Stimulated activated CD4-positive, alpha-beta T cell treated with anti-CD3 and anti-CD28 coated beads, Interleukin-1b, Interleukin-23, amount 100 ng/mL, for 48 hours (primary cell): ENCODE measurements at regions not wholly inside any gene's neighbourhood (a gene's known extent, or its start where the extent isn't known, plus 50 kb on each side); places are given as distances from the start of the nearest gene placed in this dataset.
"Not testable (repeated sequence)": the region's sequence is repeated elsewhere in the genome, so short reads cannot be mapped to it uniquely, and the experiment has no call there.

ENCODE experiments used
- DNase-seq: peaks from one replicate; pipeline ENCODE4 v3.0.0-alpha.2; 2020

DNA sequence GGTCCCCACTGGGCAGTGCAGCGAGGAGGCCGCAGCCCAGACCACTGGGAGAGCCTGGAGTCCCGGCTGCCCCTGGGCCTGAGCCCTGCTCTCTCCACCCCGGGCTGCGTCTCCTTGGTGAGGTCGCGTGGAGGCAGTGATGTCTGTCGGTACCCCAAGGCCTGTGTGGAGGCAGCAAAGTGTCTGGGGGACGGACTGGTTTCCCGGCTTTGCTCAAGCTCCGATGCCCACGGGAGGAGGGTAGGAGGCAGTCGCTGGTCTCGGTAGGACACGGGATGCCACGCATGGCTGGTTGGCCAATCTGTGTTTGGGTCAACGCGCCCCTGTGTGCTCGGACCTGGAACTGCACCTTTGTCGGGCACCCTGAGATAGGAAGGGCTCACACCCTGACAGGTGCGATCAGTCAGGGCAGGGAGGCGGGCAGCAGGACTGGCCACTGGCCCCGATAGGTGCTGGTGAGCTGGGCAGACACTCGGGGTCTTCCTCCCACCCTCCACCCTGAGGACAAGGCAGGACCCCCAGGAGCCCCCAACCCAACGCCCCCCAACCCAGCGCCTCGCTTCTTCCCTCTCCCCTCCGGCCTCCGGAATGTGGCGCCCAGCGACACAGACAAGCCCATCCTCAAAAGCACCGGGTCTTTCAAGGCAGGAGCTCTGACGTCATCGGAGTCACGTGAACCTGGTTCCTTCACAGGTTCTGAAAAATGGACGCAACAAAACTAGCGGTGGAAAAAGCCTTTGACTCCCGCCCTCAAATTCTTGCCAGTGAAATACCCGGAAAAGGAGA lies 288.6 kb downstream of the NDUFA10 start:
- DNase-seq: no peak

DNA sequence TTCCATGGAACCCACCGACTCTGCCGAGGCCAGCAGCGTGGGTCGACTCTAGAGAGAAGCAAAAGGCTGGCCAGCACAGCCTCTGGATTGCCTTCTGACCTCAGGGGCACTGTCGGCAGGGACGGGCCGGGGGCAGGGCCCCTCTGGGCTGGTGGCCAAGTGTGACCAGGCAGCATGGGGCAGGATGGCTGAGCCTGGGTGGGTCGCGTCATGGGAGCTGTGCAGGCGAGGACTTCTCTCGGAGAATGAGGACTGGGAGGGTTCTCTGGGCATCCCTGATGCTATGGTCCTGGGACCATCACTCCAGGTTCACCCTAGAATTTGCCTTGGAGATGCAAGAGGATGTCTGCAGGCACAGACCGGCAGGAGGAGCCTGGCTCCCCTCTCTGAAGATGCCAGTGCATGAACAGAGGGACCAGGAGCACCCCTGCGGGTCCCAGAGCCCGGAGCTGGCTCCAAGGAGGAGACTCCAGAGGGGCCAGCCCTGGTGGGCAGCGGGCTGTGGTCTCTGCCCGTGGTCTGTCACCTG lies 289.2 kb downstream of the NDUFA10 start:
- no peak for DNase-seq

DNA sequence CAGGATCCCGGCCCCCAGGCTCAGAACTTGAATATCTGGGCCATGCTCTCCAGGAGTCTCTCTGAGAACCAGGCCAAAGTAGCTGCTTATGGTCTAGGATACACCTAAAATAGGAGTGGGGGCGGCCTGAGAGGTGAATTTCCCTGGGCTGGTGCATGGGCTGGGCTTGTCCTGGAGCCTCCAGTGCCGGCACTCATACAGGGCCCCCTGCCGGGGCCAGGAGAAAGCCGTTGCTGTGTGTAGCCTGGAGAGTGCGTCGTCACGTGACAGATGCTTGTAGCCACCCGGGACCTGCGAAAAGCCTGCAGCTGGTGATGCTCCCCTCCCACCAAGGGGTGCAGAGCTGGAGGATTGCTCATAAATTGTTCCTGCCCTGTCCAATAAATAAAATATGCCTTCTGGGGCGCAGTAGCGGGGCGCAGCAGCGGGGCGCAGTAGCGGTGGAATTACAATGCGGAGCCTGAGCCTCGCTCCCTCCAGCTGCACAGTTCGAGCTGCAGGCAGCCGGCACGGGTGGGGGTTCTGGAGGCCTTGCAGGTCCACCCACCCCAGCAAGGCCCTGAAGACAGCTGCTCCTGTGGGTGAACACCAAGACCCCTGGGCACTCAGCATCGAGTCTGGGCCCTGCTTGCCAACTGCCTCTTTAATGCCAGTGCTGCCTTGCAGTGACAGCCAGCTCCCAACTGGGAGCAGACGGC lies 289.9 kb downstream of the NDUFA10 start:
- DNase-seq: no peak

DNA sequence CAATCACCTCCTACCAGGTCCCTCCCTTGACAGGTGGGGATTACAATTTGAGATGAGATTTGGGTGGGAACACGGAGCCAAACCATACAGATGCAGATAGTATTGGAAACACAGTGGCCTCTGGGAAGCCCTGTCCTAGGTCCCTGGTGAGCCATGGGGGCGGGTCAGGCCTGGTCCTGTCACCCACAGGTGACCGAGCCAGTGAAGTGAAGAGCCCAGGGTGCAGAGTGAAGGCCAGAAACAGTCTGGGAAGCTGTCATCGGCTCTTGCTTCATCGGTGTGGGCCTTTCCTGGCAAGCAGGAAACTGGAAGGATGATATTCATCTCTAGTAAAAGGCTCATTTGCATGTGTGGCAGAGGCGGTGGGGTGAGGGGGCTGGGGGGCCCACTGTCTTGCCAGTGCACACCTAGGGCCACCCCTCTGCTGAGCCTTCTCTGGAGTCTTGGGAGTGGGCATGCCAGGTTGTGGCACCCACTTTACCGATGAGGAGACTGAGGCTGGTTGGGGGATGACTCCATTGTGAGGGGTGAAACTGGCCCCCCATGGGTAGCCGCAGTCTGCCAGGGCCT lies 290.6 kb downstream of the NDUFA10 start:
- DNase-seq: no peak

DNA sequence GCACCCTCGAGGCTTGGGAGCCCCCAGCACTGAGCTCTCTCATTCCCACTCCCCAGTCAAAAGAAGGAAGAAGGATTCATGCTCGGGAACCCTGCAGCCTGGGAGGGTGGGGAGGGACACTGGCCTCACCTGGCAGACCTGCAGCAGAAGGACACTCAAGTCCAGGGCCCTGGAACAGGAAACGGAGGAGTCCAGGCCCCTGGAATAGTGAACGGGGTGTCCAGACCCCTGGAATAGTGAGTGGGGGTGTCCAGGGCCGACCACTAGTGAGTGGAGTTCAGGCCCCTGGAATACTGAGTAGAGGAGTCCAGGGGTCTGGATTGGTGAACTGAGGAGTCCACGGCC lies 292.5 kb downstream of the NDUFA10 start:
- DNase-seq: no peak

DNA sequence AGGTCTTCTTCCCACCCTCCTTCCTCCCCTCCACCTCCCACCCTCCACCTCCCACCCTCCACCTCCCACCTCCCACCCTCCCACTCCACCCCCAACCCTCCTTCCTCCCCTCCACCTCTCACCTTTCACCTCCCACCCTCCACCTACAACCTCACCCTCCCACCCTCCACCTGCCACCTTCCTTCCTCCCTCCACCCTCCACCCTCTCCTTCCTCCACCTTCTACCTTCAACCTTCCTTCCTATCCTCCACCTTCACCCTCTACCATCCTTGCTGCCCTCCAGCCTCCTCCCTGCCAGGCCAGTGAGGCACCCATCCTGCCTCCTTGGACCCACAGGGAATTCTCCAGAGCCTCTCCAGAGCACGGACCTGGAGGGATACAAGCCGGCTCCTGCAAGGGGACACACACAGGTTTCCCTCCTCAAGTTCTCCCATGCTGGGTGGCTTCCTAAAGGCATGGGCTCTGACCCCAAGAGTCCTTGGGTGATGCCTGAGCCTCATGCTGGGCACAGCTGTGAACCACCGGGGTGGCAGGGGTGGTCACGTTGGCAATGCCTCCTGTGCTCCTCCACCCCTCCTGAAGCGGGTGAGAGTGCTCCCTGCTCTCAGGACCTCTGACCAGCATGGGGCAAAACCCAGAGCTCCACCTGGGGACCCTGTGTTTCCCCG lies 293.0 kb downstream of the NDUFA10 start:
- no peak for DNase-seq

DNA sequence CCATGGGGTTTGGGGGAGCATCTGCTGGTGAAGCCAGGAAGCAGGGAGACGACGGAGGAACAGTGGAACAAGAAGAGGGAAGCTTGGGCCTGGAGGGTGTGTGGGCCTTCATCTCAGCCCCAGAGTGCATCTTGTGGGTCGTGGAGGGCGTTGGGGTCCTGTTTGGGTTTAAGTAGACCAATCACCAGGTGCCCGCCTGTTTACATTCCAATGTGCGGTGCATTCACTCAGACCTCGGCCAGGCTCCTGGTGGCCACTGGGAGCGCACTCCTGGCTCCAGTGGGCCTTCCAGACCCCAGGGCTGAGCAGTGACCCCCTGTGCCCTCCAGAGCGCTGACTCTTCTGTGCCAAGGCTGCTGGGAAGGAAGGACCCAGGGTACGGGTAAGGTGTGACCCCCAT lies 293.7 kb downstream of the NDUFA10 start:
- no peak for DNase-seq

DNA sequence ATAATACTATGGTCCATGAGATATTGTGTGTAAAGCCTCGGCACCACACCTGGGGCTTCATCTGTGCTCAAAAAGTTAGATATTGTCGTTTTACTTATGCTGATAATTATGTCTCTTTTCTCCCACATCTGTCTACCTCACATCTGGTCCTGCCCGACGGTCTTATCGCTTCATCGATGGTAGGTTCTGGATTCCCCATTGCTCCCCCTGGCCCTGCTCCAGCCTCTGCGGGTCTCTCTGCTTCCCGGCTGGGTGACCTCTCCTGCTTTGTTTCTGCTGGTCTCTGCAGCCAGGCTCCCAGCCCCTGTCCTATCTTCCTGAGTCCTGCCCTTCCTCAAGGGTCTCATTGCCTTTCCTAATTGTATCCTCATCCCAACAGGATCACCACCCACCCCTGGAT lies 294.2 kb downstream of the NDUFA10 start:
- DNase-seq: no peak

DNA sequence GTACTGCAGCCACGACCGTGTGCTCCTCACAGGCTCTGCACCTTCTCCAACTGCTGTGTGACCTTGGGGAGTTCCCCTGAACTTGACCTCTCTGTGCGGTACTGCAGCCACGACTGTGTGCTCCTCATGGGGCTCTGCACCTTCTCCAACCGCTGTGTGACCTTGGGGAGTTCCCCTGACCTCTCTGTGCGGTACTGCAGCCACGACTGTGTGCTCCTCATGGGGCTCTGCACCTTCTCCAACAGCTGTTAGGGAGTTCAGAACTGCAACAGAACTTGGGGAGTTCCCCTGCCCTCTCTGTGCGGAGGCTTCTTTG lies 294.6 kb downstream of the NDUFA10 start:
- not testable (repeated sequence) for DNase-seq

DNA sequence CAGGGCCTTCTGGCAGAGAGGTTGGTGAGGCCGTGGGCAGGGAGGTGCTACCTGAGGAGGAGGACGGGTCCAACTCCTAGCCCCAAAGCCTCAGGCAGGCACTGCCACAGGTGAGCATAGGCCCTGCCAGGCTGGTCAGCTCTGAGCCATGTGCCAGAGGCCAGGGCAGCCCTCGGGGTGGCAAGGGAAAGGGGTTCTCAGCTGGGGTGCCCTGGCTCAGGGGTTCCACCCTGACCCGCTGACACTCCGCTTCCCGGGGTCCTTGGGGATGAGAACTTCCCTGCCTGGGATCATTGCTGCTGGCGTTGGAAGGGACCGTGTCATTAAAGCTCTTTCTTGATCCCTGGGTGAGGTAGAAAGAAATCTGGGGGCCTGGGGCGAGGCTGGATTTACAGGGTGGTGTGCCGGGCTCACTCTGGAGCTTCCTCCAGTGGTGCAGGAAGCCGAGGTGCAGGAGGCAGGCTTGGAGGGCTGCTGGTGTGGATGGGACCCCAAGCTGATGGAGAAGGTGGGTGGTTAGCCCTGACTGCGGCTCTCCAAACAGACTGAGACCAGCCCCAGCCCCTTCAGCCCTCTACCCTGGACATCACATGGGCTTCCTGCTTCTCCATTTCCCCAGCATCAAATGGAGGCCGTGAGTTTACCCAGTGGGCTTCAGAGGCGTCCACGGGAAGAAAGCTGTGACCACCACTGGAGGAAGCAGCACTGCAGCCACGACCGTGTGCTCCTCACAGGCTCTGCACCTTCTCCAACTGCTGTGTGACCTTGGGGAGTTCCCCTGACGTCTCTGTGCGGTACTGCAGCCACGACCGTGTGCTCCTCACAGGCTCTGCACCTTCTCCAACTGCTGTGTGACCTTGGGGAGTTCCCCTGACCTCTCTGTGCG lies 295.2 kb downstream of the NDUFA10 start:
- no peak for DNase-seq

DNA sequence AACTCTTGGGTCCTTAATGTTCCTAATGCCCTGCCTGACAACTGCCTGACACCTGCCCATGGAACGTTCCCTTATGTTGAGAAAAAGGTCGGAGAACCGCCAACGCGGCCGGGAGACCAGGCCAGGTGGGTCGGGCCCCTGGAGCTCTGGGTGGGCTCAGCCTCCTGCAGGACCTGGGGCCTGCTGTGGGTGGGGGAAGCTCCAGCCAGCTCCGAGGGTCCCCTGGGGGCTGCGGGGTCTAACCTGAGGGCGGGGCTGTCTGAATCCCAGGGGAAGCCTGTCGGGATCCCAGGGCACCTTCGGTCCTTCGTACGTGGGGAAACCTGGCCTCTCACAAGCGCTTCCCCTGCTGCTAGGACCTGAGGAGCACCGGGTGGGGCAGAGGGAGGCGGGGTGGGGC lies 296.0 kb downstream of the NDUFA10 start:
- no peak for DNase-seq

DNA sequence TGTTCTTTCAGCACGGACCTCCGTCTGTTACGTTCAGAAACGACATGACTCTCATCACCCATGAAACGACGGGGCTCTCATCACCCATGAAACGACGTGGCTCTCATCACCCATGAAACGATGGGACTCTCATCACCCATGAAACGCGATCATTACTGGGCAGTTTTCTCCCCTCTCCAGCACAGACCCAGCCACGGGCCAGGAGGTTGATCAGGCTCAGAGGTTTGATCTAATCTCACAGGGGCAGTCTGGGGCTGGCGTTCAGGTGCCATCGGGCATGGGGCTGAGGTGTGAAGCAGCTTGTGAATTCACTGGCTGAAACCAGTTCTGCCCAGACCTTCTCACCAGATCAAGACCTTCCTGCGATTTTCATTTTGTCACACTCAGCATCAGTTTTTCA lies 296.4 kb downstream of the NDUFA10 start:
- DNase-seq: no peak

DNA sequence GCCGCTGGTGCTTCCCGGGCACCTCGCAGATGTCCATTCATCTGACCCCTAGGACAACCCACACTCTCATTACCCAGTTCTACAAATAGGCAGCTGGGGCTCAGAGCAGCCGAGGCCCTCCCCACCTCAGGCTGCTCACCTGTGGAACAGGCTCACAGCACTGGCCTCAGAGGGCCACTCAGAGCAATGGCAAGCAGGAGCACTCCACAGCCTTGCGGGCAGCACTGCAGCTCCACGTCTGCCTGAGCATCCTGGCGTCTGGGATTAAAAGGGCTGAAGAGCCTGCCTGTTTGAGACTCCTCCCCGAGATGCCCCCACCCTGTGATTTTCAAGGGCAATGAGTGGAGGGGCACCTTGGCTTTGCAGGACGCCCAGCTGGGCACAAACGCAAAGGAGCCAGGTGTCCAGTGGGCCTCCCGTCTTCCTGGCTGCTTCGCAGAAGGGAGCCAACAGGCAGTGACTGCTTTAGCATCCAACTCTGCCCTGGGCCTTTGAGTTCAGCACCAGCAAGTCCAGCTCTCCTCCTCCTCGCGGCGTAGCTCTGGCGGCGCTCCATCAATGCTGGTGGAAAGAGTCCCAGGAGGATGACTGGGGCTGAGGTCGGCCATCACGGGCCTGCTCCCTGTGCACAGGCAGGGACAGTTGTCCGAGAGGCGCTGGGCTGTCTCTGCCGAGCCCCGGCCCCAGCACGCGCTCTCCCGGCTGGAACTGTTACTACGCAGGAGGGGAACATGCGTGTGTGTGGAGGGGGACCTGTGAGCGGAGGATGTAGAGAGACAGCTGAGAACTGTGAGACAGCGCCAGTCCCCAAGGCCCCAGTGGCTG lies 297.2 kb downstream of the NDUFA10 start:
- DNase-seq: no peak

DNA sequence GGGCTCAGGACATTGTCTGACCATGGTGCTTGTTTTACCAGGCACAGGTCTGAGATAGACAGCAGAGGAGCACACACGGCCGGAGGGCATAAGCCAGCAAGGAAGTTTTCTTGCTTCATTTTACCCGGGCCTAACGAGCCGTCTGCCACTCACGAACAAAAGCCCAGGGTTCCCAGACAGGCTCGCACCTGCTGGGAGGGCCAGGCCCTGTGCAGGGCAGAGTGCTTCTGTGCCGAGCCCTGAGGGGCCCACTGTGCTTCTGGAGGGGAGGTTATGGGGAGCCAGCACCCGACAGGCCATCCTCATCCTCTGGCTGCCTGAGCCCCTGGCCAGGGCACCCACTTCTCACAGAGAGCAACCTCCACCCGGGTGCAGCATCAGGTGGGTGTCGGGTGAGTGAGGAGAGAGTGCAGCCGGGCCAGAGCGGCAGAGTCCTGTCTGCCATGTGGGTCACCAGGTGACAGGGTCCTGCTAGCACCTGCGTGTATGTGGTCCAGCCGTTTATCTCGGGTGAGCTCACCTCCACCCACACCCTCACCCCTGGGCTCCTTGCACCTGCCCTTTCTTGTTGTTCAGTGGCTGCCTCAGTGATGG lies 297.9 kb downstream of the NDUFA10 start:
- DNase-seq: no peak

DNA sequence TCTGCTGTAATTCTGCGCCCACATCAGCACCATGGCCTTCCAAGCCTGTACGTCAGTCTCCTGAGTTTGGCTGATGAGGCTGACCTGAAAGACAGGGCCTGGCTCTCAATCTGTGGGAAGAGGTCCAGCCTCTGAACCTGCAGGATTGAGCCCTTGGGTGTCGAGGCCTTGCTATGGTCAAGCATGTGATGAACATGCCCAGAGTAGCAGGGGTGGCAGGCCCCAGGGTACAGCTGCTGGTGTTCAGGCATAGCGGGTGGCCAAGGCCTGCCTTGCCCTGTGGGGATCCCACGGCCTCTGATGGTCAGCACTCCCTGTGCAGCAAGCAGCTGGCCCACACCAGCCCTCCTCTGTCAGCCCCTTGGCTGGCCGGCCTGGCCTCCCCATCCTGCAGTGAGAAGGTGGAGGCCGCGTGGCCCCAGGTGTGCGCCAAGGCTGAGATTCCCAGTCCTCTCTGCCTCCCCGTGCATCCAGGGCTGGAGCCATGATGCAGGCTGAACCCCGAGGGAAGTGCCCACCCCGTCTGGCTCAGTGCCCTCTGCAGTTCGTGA lies 298.4 kb downstream of the NDUFA10 start:
- no peak for DNase-seq

DNA sequence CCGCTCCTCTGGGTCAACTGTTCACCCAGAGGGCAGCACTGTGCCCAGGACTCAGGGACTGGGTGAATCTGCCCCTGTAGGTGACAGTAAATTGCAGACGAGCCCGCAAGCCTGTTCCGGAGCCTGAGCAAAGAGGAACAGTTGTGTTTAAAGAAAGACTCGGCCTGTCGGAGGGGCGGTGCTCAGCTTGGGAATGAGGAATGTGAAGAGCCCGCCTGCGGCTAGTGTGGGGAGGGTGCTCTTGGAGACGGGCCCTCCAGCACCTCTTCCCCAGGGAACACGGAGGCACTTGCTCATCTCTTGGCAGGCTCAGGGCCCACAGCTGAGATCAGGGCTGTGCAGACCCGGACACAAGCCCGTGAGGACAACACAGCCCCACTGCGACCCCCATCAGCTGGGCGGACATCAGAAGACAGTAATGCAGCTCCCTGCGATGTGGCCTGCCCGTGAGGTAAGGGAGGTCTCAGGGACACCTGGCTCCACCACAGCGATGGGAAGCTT lies 299.0 kb downstream of the NDUFA10 start:
- DNase-seq: no peak

DNA sequence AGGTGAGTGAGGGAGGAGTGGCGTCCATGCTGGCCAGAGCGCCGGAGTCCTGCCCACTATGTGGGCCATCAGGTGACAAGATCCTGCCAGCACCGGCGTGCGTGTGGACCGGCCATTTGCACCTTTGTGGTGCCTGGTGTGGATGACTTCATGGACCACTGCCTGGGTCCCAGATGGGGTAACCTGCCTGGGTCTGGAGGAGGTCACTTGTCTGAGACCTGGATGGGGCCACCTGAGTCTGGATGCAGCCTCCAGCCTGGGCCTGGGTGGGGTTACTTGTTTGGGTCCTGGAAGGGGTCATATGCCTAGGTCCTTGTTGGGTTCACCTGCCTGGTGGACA lies 299.6 kb downstream of the NDUFA10 start:
- DNase-seq: no peak

DNA sequence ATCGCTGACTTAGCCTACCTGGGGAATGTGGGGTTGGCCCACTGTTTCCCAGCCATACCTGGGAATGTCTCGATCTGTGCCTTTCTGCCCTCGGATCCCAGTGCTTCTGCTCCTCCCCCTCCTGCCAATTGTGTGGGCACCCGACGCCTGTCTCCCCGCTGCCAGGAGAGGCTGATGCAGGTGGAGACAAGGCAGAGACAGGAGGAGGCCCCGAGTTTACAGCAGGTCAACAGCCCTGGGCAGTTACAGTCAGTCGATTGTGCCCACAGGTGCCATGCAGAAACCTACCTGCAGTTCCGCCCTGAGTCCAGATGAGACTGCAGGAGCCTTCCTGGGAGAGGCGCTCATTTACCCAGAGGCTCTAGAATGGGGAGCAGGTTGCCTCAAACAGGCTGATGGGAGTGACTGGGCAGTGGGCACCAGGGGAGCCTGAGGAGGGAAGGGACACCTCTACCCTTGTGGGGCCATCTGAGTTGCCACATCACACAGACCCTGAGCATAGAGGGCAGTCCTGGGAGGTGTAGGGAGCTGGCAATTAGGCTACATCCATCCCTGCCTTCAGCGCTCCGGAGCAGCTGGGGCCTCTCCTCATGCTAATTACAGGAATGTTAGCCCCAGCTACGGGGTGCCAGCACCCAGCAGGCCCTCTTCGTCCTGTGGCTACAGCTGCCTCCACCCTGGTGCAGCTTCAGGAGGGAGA lies 300.1 kb downstream of the NDUFA10 start:
- DNase-seq: no peak

DNA sequence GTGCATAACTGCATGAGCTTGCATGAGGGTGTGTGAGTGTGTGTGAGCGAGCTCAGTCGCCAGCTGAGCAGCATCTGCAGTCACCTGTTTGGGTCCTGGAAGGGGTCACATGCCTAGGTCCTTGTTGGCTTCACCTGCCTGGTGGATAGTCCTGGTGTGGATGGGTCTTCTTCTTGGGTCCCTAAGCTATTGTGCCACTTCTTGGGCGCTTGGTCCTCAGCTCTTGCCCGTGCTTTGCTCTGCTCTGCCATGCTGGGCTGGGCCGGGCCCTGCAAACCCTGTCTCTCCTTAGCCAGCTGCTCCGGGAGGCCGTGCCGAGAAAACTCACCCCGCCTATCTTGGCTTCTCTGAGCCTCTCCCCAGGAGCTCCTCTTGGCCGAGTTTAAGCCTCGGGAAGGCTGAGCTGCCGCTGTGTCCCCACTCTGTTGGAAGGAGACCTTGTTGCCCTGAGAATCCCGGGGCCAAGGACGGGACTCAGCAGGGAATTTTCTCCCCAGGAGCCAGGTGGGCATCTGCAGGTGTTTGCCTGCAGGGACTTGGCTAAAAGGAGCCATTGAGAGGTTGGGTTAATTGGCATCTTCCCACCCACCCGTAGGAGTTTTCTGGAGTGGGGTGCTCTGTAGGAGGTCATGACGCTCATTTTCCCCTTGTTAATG lies 300.8 kb downstream of the NDUFA10 start:
- no peak for DNase-seq
